Liver (tissue), 7 donors: ENCODE measurements at regions not wholly inside any gene's neighbourhood (a gene's known extent, or its start where the extent isn't known, plus 50 kb on each side); places are given as distances from the start of the nearest gene placed in this dataset.

Experiments
- DNase-seq: peaks from one replicate; pipeline ENCODE4 v3.0.0-alpha.2; 2017; ENCODE audit warnings: low spot score
- H3K27ac ChIP-seq, 2 donors: one replicate each; pipeline ENCODE4 v1.7.0; 2013; ENCODE audit warnings: inconsistent platforms in 2 of 2, low read length in 2 of 2, control low read depth in 1 of 2, low read depth in 1 of 2, mild to moderate bottlenecking in 1 of 2
- H3K27me3 ChIP-seq, 4 donors: one replicate each; pipeline versions ENCODE4 v1.6.1 to v1.7.0; 2013; ENCODE audit warnings: low read length in 3 of 4, inconsistent platforms in 1 of 4, mild to moderate bottlenecking in 1 of 4, moderate library complexity in 1 of 4; ENCODE audit not compliant: control insufficient read depth in 4 of 4, insufficient read depth in 4 of 4
- H3K36me3 ChIP-seq, 4 donors: one replicate each; pipeline versions ENCODE4 v1.6.1 to v1.7.0; 2013; ENCODE audit warnings: low read length in 3 of 4, mild to moderate bottlenecking in 3 of 4, low read depth in 1 of 4, moderate library complexity in 1 of 4; ENCODE audit not compliant: control insufficient read depth in 4 of 4, insufficient read depth in 3 of 4
- H3K4me1 ChIP-seq, 4 donors: one replicate each; pipeline versions ENCODE4 v1.6.1 to v1.7.0; 2013; ENCODE audit warnings: low read length in 3 of 4, mild to moderate bottlenecking in 3 of 4, moderate library complexity in 1 of 4; ENCODE audit not compliant: control insufficient read depth in 4 of 4, insufficient read depth in 4 of 4
- H3K4me3 ChIP-seq, 3 donors: one replicate each; pipeline versions ENCODE4 v1.6.1 to v1.7.0; 2013; ENCODE audit warnings: low read length in 3 of 3, control low read depth in 1 of 3, low read depth in 1 of 3, mild to moderate bottlenecking in 1 of 3
- H3K9ac ChIP-seq, 2 donors: one replicate each; pipeline ENCODE4 v1.7.0; 2013; ENCODE audit warnings: low read length in 2 of 2, mild to moderate bottlenecking in 2 of 2, moderate library complexity in 2 of 2, control low read depth in 1 of 2, low read depth in 1 of 2
- H3K9me3 ChIP-seq, 4 donors: one replicate each; pipeline versions ENCODE4 v1.6.1 to v1.7.0; 2013; ENCODE audit warnings: low read length in 3 of 4; ENCODE audit not compliant: control insufficient read depth in 4 of 4
- FOXA2 ChIP-seq: IDR thresholded peaks from 2 replicates; pipeline ENCODE4 v1.6.1; 2016; ENCODE audit warnings: antibody characterized with exemption
- HNF4A ChIP-seq, 2 donors: conservative IDR thresholded peaks; 2 replicates each; pipeline ENCODE4 v1.6.1; 2016; ENCODE audit warnings: antibody characterized with exemption in 2 of 2, mild to moderate bottlenecking in 2 of 2
- HNF4G ChIP-seq: IDR thresholded peaks from 2 replicates; pipeline ENCODE4 v1.6.1; 2016; ENCODE audit warnings: antibody characterized with exemption
- JUND ChIP-seq, 2 donors: IDR thresholded peaks; 2 replicates each; pipeline ENCODE4 v1.6.1; 2016; ENCODE audit warnings: antibody characterized with exemption in 2 of 2
- NR2F2 ChIP-seq: IDR thresholded peaks from 2 replicates; pipeline ENCODE4 v1.6.1; 2016; ENCODE audit warnings: antibody characterized with exemption
- RXRA ChIP-seq, 2 donors: IDR thresholded peaks; 2 replicates each; pipeline ENCODE4 v1.6.1; 2017 to 2018; ENCODE audit warnings: antibody characterized with exemption in 2 of 2, mild to moderate bottlenecking in 1 of 2
- SP1 ChIP-seq: IDR thresholded peaks from 2 replicates; pipeline ENCODE4 v1.6.1; 2018; ENCODE audit warnings: antibody characterized with exemption, mild to moderate bottlenecking
- TAF1 ChIP-seq: conservative IDR thresholded peaks from 2 replicates; pipeline ENCODE4 v1.6.1; 2016; ENCODE audit warnings: antibody characterized with exemption, mild to moderate bottlenecking
- WGBS: extraction: QIAGEN DNeasy Blood & Tissue Kit; methylation state at CpG from one replicate; pipeline ENCODE4 v1.1.7; 2013; 5-methylcytosine and 5-hydroxymethylcytosine counted together
- TF ChIP-seq, protein P1 (sequence below): IDR thresholded peaks from 2 replicates; pipeline ENCODE4 v1.6.1; 2016; ENCODE audit warnings: antibody characterized with exemption
- TF ChIP-seq, protein P2 (sequence below): IDR thresholded peaks from 2 replicates; pipeline ENCODE4 v1.6.1; 2016; ENCODE audit warnings: antibody characterized with exemption
- TF ChIP-seq, protein P3 (sequence below): IDR thresholded peaks from 2 replicates; pipeline ENCODE4 v1.6.1; 2016; ENCODE audit warnings: antibody characterized with exemption, mild to moderate bottlenecking
- TF ChIP-seq, protein P4 (sequence below): IDR thresholded peaks from 2 replicates; pipeline ENCODE4 v1.6.1; 2016; ENCODE audit warnings: antibody characterized with exemption
- donor health status: healthy.
- donor health status: healthy.
- donor health status: healthy.
- donor health status: healthy.

DNA sequence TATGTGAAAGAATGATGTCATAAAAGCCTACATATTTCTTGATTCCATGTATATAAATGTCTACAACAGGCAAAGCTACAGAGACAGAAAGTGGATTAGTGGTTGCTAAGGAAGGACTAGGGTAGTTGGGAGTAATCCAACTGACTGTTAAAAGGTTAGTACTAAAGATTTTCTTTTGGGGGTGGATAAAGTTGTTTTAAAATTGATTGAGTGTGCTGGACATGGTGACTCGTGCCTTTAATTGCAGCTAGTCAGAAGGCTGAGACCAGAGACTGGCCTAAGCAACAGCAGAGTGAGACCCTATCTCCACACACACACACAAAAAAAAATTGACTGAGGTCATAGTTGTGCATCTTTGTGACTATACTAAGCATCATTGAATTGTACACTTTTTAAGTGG, 234.3 kb downstream of the C12orf50 start:
- 71% methylated on average over 1 of the region's 1 CpG for WGBS
- no peaks in the 10 kb centered on the region for H3K36me3 ChIP-seq
- H3K9ac ChIP-seq: no peak overlapping the region
- H3K4me1 ChIP-seq: no peaks in the 10 kb centered on the region
- no peak for TF ChIP-seq FOXA2
- TF ChIP-seq RXRA (IDR thresholded peaks at IDR 0.05): no peak
- TF ChIP-seq, protein P1, sequence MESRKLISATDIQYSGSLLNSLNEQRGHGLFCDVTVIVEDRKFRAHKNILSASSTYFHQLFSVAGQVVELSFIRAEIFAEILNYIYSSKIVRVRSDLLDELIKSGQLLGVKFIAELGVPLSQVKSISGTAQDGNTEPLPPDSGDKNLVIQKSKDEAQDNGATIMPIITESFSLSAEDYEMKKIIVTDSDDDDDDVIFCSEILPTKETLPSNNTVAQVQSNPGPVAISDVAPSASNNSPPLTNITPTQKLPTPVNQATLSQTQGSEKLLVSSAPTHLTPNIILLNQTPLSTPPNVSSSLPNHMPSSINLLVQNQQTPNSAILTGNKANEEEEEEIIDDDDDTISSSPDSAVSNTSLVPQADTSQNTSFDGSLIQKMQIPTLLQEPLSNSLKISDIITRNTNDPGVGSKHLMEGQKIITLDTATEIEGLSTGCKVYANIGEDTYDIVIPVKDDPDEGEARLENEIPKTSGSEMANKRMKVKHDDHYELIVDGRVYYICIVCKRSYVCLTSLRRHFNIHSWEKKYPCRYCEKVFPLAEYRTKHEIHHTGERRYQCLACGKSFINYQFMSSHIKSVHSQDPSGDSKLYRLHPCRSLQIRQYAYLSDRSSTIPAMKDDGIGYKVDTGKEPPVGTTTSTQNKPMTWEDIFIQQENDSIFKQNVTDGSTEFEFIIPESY: no peak
- TF ChIP-seq, protein P2, sequence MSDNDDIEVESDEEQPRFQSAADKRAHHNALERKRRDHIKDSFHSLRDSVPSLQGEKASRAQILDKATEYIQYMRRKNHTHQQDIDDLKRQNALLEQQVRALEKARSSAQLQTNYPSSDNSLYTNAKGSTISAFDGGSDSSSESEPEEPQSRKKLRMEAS: no peak
- no peak for TF ChIP-seq NR2F2
- no peak for TF ChIP-seq HNF4G
- no peaks in the 10 kb centered on the region for H3K9me3 ChIP-seq
- no peak overlapping the region for H3K4me3 ChIP-seq
- DNase-seq: no peak
- H3K27ac ChIP-seq: no peak overlapping the region
- H3K27me3 ChIP-seq: no peaks in the 10 kb centered on the region

DNA sequence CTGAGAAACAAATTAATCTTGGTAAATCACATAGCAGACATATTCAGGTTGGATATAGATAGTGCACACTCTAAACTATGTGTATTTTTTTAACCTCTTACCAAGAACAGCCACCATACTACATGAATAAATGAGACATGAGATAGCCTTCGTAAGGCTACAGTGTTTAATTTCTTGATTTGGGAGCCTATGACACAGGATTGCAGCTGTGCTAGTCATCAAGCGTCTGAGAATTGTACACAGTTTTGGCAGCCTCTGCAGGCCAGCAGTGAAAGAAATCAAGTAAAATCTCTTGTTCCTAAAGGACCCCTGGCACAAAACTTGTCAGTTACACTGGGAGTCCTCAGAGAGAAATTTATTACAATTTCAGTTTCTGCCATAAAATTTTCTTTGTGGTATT, 236.1 kb downstream of the C12orf50 start:
- WGBS: 80% methylated on average over 2 of the region's 2 CpGs
- TF ChIP-seq TAF1 (no peak), NR2F2 (no peak), SP1 (no peak), HNF4G (no peak), HNF4A (conservative IDR thresholded peaks at IDR 0.05) (no peak), JUND (IDR thresholded peaks at IDR 0.05) (no peak)
- TF ChIP-seq, protein P2: no peak
- TF ChIP-seq, protein P3, sequence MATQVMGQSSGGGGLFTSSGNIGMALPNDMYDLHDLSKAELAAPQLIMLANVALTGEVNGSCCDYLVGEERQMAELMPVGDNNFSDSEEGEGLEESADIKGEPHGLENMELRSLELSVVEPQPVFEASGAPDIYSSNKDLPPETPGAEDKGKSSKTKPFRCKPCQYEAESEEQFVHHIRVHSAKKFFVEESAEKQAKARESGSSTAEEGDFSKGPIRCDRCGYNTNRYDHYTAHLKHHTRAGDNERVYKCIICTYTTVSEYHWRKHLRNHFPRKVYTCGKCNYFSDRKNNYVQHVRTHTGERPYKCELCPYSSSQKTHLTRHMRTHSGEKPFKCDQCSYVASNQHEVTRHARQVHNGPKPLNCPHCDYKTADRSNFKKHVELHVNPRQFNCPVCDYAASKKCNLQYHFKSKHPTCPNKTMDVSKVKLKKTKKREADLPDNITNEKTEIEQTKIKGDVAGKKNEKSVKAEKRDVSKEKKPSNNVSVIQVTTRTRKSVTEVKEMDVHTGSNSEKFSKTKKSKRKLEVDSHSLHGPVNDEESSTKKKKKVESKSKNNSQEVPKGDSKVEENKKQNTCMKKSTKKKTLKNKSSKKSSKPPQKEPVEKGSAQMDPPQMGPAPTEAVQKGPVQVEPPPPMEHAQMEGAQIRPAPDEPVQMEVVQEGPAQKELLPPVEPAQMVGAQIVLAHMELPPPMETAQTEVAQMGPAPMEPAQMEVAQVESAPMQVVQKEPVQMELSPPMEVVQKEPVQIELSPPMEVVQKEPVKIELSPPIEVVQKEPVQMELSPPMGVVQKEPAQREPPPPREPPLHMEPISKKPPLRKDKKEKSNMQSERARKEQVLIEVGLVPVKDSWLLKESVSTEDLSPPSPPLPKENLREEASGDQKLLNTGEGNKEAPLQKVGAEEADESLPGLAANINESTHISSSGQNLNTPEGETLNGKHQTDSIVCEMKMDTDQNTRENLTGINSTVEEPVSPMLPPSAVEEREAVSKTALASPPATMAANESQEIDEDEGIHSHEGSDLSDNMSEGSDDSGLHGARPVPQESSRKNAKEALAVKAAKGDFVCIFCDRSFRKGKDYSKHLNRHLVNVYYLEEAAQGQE: no peak
- no peak overlapping the region for H3K27ac ChIP-seq
- no peaks in the 10 kb centered on the region for H3K4me1 ChIP-seq
- no peak overlapping the region for H3K4me3 ChIP-seq
- no peak for DNase-seq
- no peaks in the 10 kb centered on the region for H3K27me3 ChIP-seq
- H3K36me3 ChIP-seq: no peaks in the 10 kb centered on the region
- no peak overlapping the region for H3K9ac ChIP-seq
- H3K9me3 ChIP-seq: no peaks in the 10 kb centered on the region

DNA sequence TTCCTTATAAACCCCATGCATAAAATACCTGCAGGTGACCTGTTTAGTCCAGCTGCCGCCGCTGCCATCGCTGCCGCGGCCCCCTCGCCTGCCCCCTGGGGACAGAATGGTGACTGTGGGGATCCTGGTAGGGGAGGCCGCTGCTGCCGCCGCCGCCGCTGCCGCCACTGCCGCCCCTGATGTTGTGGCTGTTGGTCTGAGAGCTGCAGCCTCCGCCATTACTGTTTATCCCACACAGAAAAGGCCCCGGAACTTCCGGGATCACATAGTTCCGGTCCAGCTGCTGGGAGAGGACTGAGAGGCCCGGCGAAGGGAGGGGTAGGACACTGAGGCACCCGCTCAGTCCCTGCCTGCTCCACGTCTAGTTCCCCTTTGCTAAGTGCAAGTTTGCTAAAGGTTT, 244.9 kb downstream of the C12orf50 start:
- no peak overlapping the region for H3K9ac ChIP-seq
- DNase-seq: no peak
- TF ChIP-seq, protein P2: no peak
- TF ChIP-seq NR2F2: no peak
- TF ChIP-seq, protein P4, sequence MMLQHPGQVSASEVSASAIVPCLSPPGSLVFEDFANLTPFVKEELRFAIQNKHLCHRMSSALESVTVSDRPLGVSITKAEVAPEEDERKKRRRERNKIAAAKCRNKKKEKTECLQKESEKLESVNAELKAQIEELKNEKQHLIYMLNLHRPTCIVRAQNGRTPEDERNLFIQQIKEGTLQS: no peak
- H3K27ac ChIP-seq: no peak overlapping the region
- H3K27me3 ChIP-seq: no peaks in the 10 kb centered on the region
- no peaks in the 10 kb centered on the region for H3K4me1 ChIP-seq
- no peak overlapping the region for H3K4me3 ChIP-seq
- H3K9me3 ChIP-seq: peaks cover 0 to 2% (median 1%) of the 10 kb centered on the region in 4 donors
- WGBS: 93% methylated on average over 21 of the region's 21 CpGs
- H3K36me3 ChIP-seq: no peaks in the 10 kb centered on the region
